A673 (cell line): ENCODE measurements at regions not wholly inside any gene's neighbourhood (a gene's known extent, or its start where the extent isn't known, plus 50 kb on each side); places are given as distances from the start of the nearest gene placed in this dataset.

ENCODE experiments used
- BruUV-seq: library from RNA; stranded (reverse); fragments of 400-500 nt; replicated peaks from 2 replicates; lab custom pipeline; 2021; lab: Mats Ljungman, UMichigan
- CTCF ChIA-PET: fragments of 300-600 bp; sonication (Branson Sonifier 250); formaldehyde crosslinking; loops from one replicate; lab custom pipeline; 2022; ENCODE audit warnings: antibody characterized with exemption; lab: Charles Lee
- POLR2A ChIA-PET: fragments of 300-600 bp; sonication (Branson Sonifier 250); formaldehyde crosslinking; loops from one replicate; lab custom pipeline; 2022; ENCODE audit warnings: antibody characterized with exemption; ENCODE audit not compliant: low non-redundant PET; lab: Charles Lee
- DNase-seq: peaks from one replicate; pipeline ENCODE4 v3.0.0-alpha.2; 2015; ENCODE audit warnings: low spot score
- H3K27ac ChIP-seq: fragments of 200-600 bp; sonication (generic); 2 replicates; pipeline ENCODE4 v1.5.1; 2016; ENCODE audit warnings: mixed run types, low read depth, mild to moderate bottlenecking, mixed read lengths, antibody characterized with exemption, low read length; ENCODE audit not compliant: poor library complexity, severe bottlenecking
- H3K27me3 ChIP-seq: fragments of 200-600 bp; sonication (generic); replicated peaks from 2 replicates; pipeline ENCODE4 v1.6.1; 2017; ENCODE audit warnings: mixed run types, low read depth, mild to moderate bottlenecking, mixed read lengths, antibody characterized with exemption, low read length; ENCODE audit not compliant: insufficient read depth, poor library complexity
- H3K36me3 ChIP-seq: fragments of 200-600 bp; sonication (generic); 2 replicates; pipeline ENCODE4 v1.6.1; 2016; ENCODE audit warnings: mixed run types, mild to moderate bottlenecking, mixed read lengths, antibody characterized with exemption, low read length; ENCODE audit not compliant: insufficient read depth, poor library complexity, severe bottlenecking
- H3K4me1 ChIP-seq: fragments of 200-600 bp; sonication (generic); 2 replicates; pipeline ENCODE4 v1.6.1; 2017; ENCODE audit warnings: mixed run types, mild to moderate bottlenecking, mixed read lengths, antibody characterized with exemption, low read length; ENCODE audit not compliant: insufficient read depth, poor library complexity, severe bottlenecking
- H3K4me3 ChIP-seq: fragments of 200-600 bp; sonication (generic); 2 replicates; pipeline ENCODE4 v1.5.1; 2016; ENCODE audit warnings: low read depth, mixed run types, mild to moderate bottlenecking, mixed read lengths, low read length; ENCODE audit not compliant: poor library complexity, severe bottlenecking
- H3K9me3 ChIP-seq: fragments of 200-600 bp; sonication (generic); 2 replicates; pipeline ENCODE4 v1.6.1; 2016; ENCODE audit warnings: mixed run types, low read depth, mild to moderate bottlenecking, mixed read lengths, antibody characterized with exemption, low read length; ENCODE audit not compliant: poor library complexity, severe bottlenecking
- CTCF ChIP-seq: fragments of 300-800, 200-600 bp; sonication (generic); conservative IDR thresholded peaks from 2 replicates; pipeline ENCODE4 v1.5.1; 2017; ENCODE audit warnings: low read depth, mild to moderate bottlenecking, antibody characterized with exemption, low read length, moderate library complexity, mixed read lengths
- EZH2 ChIP-seq: fragments of 200-600 bp; sonication (generic); IDR thresholded peaks from 2 replicates; pipeline ENCODE4 v1.6.1; 2017; ENCODE audit warnings: borderline replicate concordance, low read depth, mild to moderate bottlenecking, mixed read lengths, antibody characterized with exemption, low read length; ENCODE audit not compliant: poor library complexity, severe bottlenecking
- intact Hi-C: fragments of 100-400 bp; cut with micrococcal nuclease; formaldehyde crosslinking; loops from one replicate; pipeline ENCODE4 v1.10.0; 2022; ENCODE audit not compliant: unreplicated experiment

GRCh38 chr13:46478651-46479050 lies 74.3 kb upstream of the LRCH1 start:
- intact Hi-C loops: no loop called here
- H3K27ac ChIP-seq: no peak overlapping the region
- no peaks in the 10 kb centered on the region for H3K27me3 ChIP-seq
- no peak for DNase-seq
- ChIA-PET CTCF (no interaction called here), POLR2A (no interaction called here)
- no peaks in the 10 kb centered on the region for H3K36me3 ChIP-seq
- no peak for TF ChIP-seq EZH2
- no peak for TF ChIP-seq CTCF
- H3K4me1 ChIP-seq: no peaks in the 10 kb centered on the region
- H3K9me3 ChIP-seq: peaks cover 1% of the 10 kb centered on the region
- no TSS peak for BruUV-seq
- no peak overlapping the region for H3K4me3 ChIP-seq

GRCh38 chr13:46476174-46476573 lies 76.8 kb upstream of the LRCH1 start:
- no peaks in the 10 kb centered on the region for H3K4me1 ChIP-seq
- no peaks in the 10 kb centered on the region for H3K9me3 ChIP-seq
- no peaks in the 10 kb centered on the region for H3K27me3 ChIP-seq
- H3K36me3 ChIP-seq: no peaks in the 10 kb centered on the region
- TF ChIP-seq CTCF (no peak), EZH2 (no peak)
- no peak overlapping the region for H3K4me3 ChIP-seq
- no peak overlapping the region for H3K27ac ChIP-seq
- intact Hi-C loops: no loop called here
- no peak for DNase-seq
- no TSS peak for BruUV-seq
- ChIA-PET POLR2A (no interaction called here), CTCF (no interaction called here)

DNA sequence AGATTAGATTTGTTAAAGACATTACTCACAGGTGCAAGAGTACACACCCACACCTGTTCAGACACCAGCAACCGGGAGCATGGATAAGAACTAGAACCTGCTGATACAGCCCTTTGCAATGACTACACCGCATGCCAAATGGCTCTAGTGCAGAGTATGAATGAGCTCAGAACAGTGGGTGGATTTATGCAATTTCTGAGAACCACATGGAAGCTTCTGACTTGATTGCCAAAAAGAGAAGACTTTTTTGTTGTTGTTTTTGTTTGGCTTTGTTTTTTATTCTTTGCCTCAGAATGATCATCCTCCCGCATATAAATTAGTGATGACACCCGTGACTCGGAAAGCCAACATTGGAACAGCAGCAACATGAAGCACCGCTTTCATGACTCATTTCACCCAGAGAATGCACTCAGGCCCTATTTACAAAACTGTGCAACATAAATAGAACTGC lies 77.4 kb upstream of the LRCH1 start:
- no peak overlapping the region for H3K27ac ChIP-seq
- peak; percentile 32 for DNase-seq
- intact Hi-C loops: no loop called here
- H3K9me3 ChIP-seq: no peaks in the 10 kb centered on the region
- TF ChIP-seq CTCF: no peak
- TF ChIP-seq EZH2: no peak
- H3K4me3 ChIP-seq: no peak overlapping the region
- ChIA-PET CTCF (no interaction called here), POLR2A (no interaction called here)
- no peaks in the 10 kb centered on the region for H3K27me3 ChIP-seq
- no TSS peak for BruUV-seq
- no peaks in the 10 kb centered on the region for H3K4me1 ChIP-seq
- no peaks in the 10 kb centered on the region for H3K36me3 ChIP-seq
